ENCODE measurements at regions not wholly inside any gene's neighbourhood (a gene's known extent, or its start where the extent isn't known, plus 50 kb on each side); places are given as distances from the start of the nearest gene placed in this dataset.
A peak's percentile ranks its signal among the peaks of the same experiment; 100 is the strongest.

GRCh38 chr5:104172976-104173375, 610.4 kb upstream of the NUDT12 start:
- no peak overlapping the region for H3K4me3 ChIP-seq (ENCODE audit: low read depth, low read length)
- POLR2A ChIA-PET: interaction anchor here (0.6 kb wide), 1 partner anchor 595 kb away, joined by 3 read pairs; no protein-coding TSS in a partner anchor
- TF ChIP-seq CTCF (IDR thresholded peaks at IDR 0.05; ENCODE audit: insufficient read depth, low read length, missing control alignments): no peak
- CTCF ChIA-PET: no interaction called here
- DNase-seq (ENCODE audit: low read depth, low spot score): no peak

- DNase-seq (ENCODE audit: low read depth, low spot score): no peak
- no peak for TF ChIP-seq CTCF (IDR thresholded peaks at IDR 0.05; ENCODE audit: insufficient read depth, low read length, missing control alignments)
- ChIA-PET POLR2A (no interaction called here), CTCF (interaction anchor here (1.1 kb wide), 1 partner anchor 8 kb away, joined by 3 read pairs; no protein-coding TSS in a partner anchor)
- H3K4me3 ChIP-seq (ENCODE audit: low read depth, low read length): no peak overlapping the region
Observed at GRCh38 chr5:104171958-104172690, 609.5 kb upstream of the NUDT12 start.

- ChIA-PET POLR2A (no interaction called here), CTCF (interaction anchor here (0.6 to 1.1 kb wide), 4 partner anchors 8 to 584 kb away, joined by 3 read pairs; no protein-coding TSS in a partner anchor)
- DNase-seq (ENCODE audit: low read depth, low spot score): peak; percentile 65
Observed at GRCh38 chr5:104170926-104171325, 608.3 kb upstream of the NUDT12 start.

GRCh38 chr5:104146652-104147051, 584.1 kb upstream of the NUDT12 start:
- ChIA-PET CTCF (no interaction called here), POLR2A (no interaction called here)
- DNase-seq (ENCODE audit: low read depth, low spot score): no peak
- no peak overlapping the region for H3K4me3 ChIP-seq (ENCODE audit: low read depth, low read length)
- no peak for TF ChIP-seq CTCF (IDR thresholded peaks at IDR 0.05; ENCODE audit: insufficient read depth, low read length, missing control alignments)

More at GRCh38 chr5:104170926-104171325, 608.3 kb upstream of the NUDT12 start:
- no peak overlapping the region for H3K4me3 ChIP-seq (ENCODE audit: low read depth, low read length)
- TF ChIP-seq CTCF (IDR thresholded peaks at IDR 0.05; ENCODE audit: insufficient read depth, low read length, missing control alignments): no peak

GRCh38 chr5:104139840-104140239, 577.3 kb upstream of the NUDT12 start:
- DNase-seq (ENCODE audit: low read depth, low spot score): no peak
- CTCF ChIA-PET: no interaction called here
- TF ChIP-seq CTCF (IDR thresholded peaks at IDR 0.05; ENCODE audit: insufficient read depth, low read length, missing control alignments): no peak
- POLR2A ChIA-PET: no interaction called here
- H3K4me3 ChIP-seq (ENCODE audit: low read depth, low read length): no peak overlapping the region

- POLR2A ChIA-PET: no interaction called here
Observed at GRCh38 chr5:104130320-104130719, 567.7 kb upstream of the NUDT12 start.

More at GRCh38 chr5:104130320-104130719, 567.7 kb upstream of the NUDT12 start:
- DNase-seq (ENCODE audit: low read depth, low spot score): no peak
- no peak for TF ChIP-seq CTCF (IDR thresholded peaks at IDR 0.05; ENCODE audit: insufficient read depth, low read length, missing control alignments)
- no peak overlapping the region for H3K4me3 ChIP-seq (ENCODE audit: low read depth, low read length)
- CTCF ChIA-PET: no interaction called here
